HCT116 (cell line): ENCODE measurements at regions not wholly inside any gene's neighbourhood (a gene's known extent, or its start where the extent isn't known, plus 50 kb on each side); places are given as distances from the start of the nearest gene placed in this dataset.

ENCODE experiments used
- ATAC-seq: fragments of 200-7000 bp; cut with Tn5 transposase; 2 replicates; pipeline ENCODE4 v1.9.1; 2020; ENCODE audit warnings: mild to moderate bottlenecking, moderate library complexity
- BruUV-seq: library from RNA; stranded (reverse); fragments of 400-500 nt; replicated peaks from 2 replicates; lab custom pipeline; 2021; lab: Mats Ljungman, UMichigan
- CTCF ChIA-PET: fragments of 300-600 bp; sonication (Branson Sonifier 250); formaldehyde crosslinking; loops from one replicate; lab custom pipeline; 2021; ENCODE audit warnings: antibody characterized with exemption; lab: Charles Lee
- POLR2A ChIA-PET: fragments of 300-600, 350-600 bp; sonication (Branson Sonifier 250); formaldehyde crosslinking; loops from one replicate; lab custom pipeline; 2021; ENCODE audit warnings: antibody characterized with exemption; lab: Charles Lee
- RAD21 ChIA-PET, 2 experiments: fragments of 300-600 bp; sonication (Branson Sonifier 250); formaldehyde crosslinking; loops; one replicate each; lab custom pipeline; 2023; ENCODE audit warnings: low total read pairs in 2 of 2; ENCODE audit not compliant: uncharacterized antibody in 2 of 2, unreplicated experiment in 2 of 2, low non-redundant PET in 1 of 2; lab: Charles Lee
- DNase-seq: peaks from one replicate; pipeline ENCODE4 v3.0.0-alpha.2; 2010; ENCODE audit warnings: low read depth, low spot score
- H2AFZ ChIP-seq: fragments of 200-600 bp; shearing (Covaris generic), sonication (generic); 2 replicates; pipeline ENCODE4 v1.6.1; 2017; ENCODE audit warnings: low read depth, mixed run types, mixed read lengths, antibody characterized with exemption, low read length; ENCODE audit not compliant: poor library complexity, severe bottlenecking
- H3K27ac ChIP-seq: 2 replicates; pipeline ENCODE4 v1.5.1; 2012; ENCODE audit warnings: low read depth, low read length
- H3K27me3 ChIP-seq: fragments of 200-600 bp; sonication (generic); 2 replicates; pipeline ENCODE4 v1.6.1; 2016; ENCODE audit warnings: mixed run types, low read length, mixed read lengths; ENCODE audit not compliant: insufficient read depth
- H3K36me3 ChIP-seq, 2 experiments: fragments of 200-500 bp in 1 of 2; fragments of 200-600 bp in 1 of 2; sonication (Bioruptor generic) in 1 of 2; sonication (generic) in 1 of 2; 2 replicates each; pipeline versions ENCODE4 v1.5.1 to v1.6.1; 2014 to 2016; ENCODE audit warnings: low read length in 2 of 2, inconsistent platforms in 1 of 2, mixed read lengths in 1 of 2, mixed run types in 1 of 2; ENCODE audit not compliant: insufficient read depth in 2 of 2, control insufficient read depth in 1 of 2
- H3K4me1 ChIP-seq, 2 experiments: fragments of 200-600 bp in 1 of 2; sonication (generic) in 1 of 2; 2 replicates each; pipeline versions ENCODE4 v1.5.1 to v1.6.1; 2012 to 2017; ENCODE audit warnings: low read length in 2 of 2, inconsistent platforms in 1 of 2, mild to moderate bottlenecking in 1 of 2, mixed read lengths in 1 of 2, mixed run types in 1 of 2, moderate library complexity in 1 of 2; ENCODE audit not compliant: insufficient read depth in 2 of 2, control insufficient read depth in 1 of 2
- H3K4me2 ChIP-seq: fragments of 200-600 bp; sonication (generic); 2 replicates; pipeline ENCODE4 v1.6.1; 2017; ENCODE audit warnings: mixed run types, low read length, mixed read lengths
- H3K4me3 ChIP-seq, 2 experiments: fragments of 200-600 bp in 1 of 2; sonication (generic) in 1 of 2; replicated peaks in 1 of 2; 2 replicates each; pipeline ENCODE4 v1.5.1; 2011 to 2016; ENCODE audit warnings: low read length in 2 of 2, control low read depth in 1 of 2, low read depth in 1 of 2, mild to moderate bottlenecking in 1 of 2, mixed read lengths in 1 of 2, mixed run types in 1 of 2
- H3K79me2 ChIP-seq: fragments of 200-600 bp; sonication (generic); 2 replicates; pipeline ENCODE4 v1.6.1; 2017; ENCODE audit warnings: mild to moderate bottlenecking, mixed run types, low read length, moderate library complexity, mixed read lengths; ENCODE audit not compliant: insufficient read depth
- H3K9ac ChIP-seq: fragments of 200-600 bp; sonication (generic); 2 replicates; pipeline ENCODE4 v1.6.1; 2016; ENCODE audit warnings: low read length, mixed read lengths
- H3K9me2 ChIP-seq: fragments of 200-600 bp; sonication (generic), shearing (Covaris generic); 2 replicates; pipeline ENCODE4 v1.6.1; 2017; ENCODE audit warnings: mixed run types, mild to moderate bottlenecking, moderate library complexity; ENCODE audit not compliant: insufficient read depth
- H3K9me3 ChIP-seq, 2 experiments: fragments of 200-500 bp in 1 of 2; fragments of 200-600 bp in 1 of 2; sonication (Bioruptor generic) in 1 of 2; sonication (generic) in 1 of 2; 2 replicates each; pipeline ENCODE4 v1.6.1; 2014 to 2017; ENCODE audit warnings: low read length in 2 of 2, mixed read lengths in 2 of 2, inconsistent platforms in 1 of 2, low read depth in 1 of 2, mild to moderate bottlenecking in 1 of 2, mixed run types in 1 of 2, moderate library complexity in 1 of 2; ENCODE audit not compliant: control insufficient read depth in 1 of 2, insufficient read depth in 1 of 2
- H4K20me1 ChIP-seq: fragments of 200-600 bp; sonication (generic), shearing (Covaris generic); 2 replicates; pipeline ENCODE4 v1.6.1; 2017; ENCODE audit warnings: mixed run types, mild to moderate bottlenecking, moderate library complexity; ENCODE audit not compliant: insufficient read depth
- CBX3 ChIP-seq: IDR thresholded peaks from 2 replicates; pipeline ENCODE4 v1.6.1; 2012; ENCODE audit warnings: low read depth
- CEBPB ChIP-seq: IDR thresholded peaks from 2 replicates; pipeline ENCODE4 v1.6.1; 2012; ENCODE audit warnings: low read depth
- EZH2 ChIP-seq: fragments of 200-600 bp; sonication (generic); IDR thresholded peaks from 2 replicates; pipeline ENCODE4 v1.6.1; 2017; ENCODE audit warnings: antibody characterized with exemption, mixed run types
- EZH2phosphoT487 ChIP-seq: fragments of 200-600 bp; IDR thresholded peaks from 2 replicates; pipeline ENCODE4 v1.6.1; 2018; ENCODE audit warnings: antibody characterized with exemption, borderline replicate concordance
- FOSL1 ChIP-seq: IDR thresholded peaks from 2 replicates; pipeline ENCODE4 v1.6.1; 2012; ENCODE audit warnings: low read depth
- JUND ChIP-seq: IDR thresholded peaks from 2 replicates; pipeline ENCODE4 v1.6.1; 2012
- POLR2AphosphoS5 ChIP-seq: IDR thresholded peaks from 2 replicates; pipeline ENCODE4 v1.6.1; 2011; ENCODE audit warnings: mild to moderate bottlenecking, low read depth, low read length, moderate library complexity
- SP1 ChIP-seq: IDR thresholded peaks from 2 replicates; pipeline ENCODE4 v1.6.1; 2012; ENCODE audit warnings: low read depth
- SRF ChIP-seq: IDR thresholded peaks from 2 replicates; pipeline ENCODE4 v1.6.1; 2012; ENCODE audit warnings: low read depth
- TCF7L2 ChIP-seq: IDR thresholded peaks from 2 replicates; pipeline ENCODE4 v1.7.0; 2011; ENCODE audit warnings: borderline replicate concordance, inconsistent platforms; ENCODE audit not compliant: insufficient read depth, insufficient read length; ENCODE audit errors: extremely low read depth
- YY1 ChIP-seq: IDR thresholded peaks from 2 replicates; pipeline ENCODE4 v1.6.1; 2011; ENCODE audit warnings: low read length, low read depth, moderate library complexity, mild to moderate bottlenecking; ENCODE audit not compliant: insufficient replicate concordance; ENCODE audit errors: extremely low read depth
- ZFX ChIP-seq: fragments of 450-650 bp; IDR thresholded peaks from 2 replicates; pipeline ENCODE4 v1.6.1; 2017
- intact Hi-C: fragments of 100-400 bp; cut with micrococcal nuclease; formaldehyde crosslinking; loops from 2 replicates; pipeline ENCODE4 v1.10.0; 2022
- TF ChIP-seq, protein P1 (sequence below), 3 experiments: fragments of 200-600 bp in 1 of 3; sonication (generic) in 1 of 3; IDR thresholded peaks in 2 of 3; conservative IDR thresholded peaks in 1 of 3; 2 replicates each; pipeline ENCODE4 v1.5.1; 2012 to 2017; ENCODE audit warnings: low read depth in 2 of 3, low read length in 2 of 3, antibody characterized with exemption in 1 of 3, borderline replicate concordance in 1 of 3, control low read depth in 1 of 3, mild to moderate bottlenecking in 1 of 3, mixed read lengths in 1 of 3, mixed run types in 1 of 3, moderate library complexity in 1 of 3; ENCODE audit not compliant: insufficient read depth in 1 of 3
- TF ChIP-seq, protein P2 (sequence below): IDR thresholded peaks from 2 replicates; pipeline ENCODE4 v1.6.1; 2012; ENCODE audit warnings: low read depth
- TF ChIP-seq, protein P3 (sequence below): IDR thresholded peaks from 2 replicates; pipeline ENCODE4 v1.6.1; 2012

DNA sequence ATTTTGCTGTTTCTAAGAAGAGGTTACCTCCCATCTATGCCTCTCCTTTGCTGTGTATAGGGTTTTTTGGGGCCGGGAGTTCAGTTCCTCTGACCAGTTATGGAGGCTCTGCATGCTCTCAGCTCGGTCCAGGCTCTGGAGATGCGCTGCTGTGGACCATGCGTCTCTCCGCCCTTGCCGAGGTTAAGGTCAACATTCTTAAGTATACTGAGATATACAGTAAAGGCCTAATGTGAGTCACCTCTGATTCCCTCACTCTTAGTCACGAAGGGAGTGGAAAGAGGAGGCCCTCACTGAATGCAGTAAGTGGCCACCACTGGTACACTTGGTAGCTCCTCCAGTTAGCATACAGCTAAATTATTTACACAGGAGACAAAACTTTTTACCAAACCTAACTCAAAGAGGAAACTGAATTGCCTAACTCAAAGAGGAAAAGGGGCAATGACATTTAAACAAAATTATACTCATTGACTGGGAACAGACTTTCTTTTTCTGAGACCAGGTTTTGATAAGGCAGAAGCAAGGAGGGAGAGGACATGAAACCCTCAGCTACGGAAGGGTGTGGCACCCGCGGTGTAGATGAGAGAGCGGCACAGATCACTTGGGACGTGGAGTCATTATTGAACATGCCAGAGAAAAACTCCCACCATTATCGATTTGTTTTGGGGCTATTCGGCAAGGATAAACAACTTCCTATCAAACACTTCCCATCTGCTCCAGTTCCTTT is 98.7 kb downstream of the COPS8 start (continued):
- TF ChIP-seq, protein P1, sequence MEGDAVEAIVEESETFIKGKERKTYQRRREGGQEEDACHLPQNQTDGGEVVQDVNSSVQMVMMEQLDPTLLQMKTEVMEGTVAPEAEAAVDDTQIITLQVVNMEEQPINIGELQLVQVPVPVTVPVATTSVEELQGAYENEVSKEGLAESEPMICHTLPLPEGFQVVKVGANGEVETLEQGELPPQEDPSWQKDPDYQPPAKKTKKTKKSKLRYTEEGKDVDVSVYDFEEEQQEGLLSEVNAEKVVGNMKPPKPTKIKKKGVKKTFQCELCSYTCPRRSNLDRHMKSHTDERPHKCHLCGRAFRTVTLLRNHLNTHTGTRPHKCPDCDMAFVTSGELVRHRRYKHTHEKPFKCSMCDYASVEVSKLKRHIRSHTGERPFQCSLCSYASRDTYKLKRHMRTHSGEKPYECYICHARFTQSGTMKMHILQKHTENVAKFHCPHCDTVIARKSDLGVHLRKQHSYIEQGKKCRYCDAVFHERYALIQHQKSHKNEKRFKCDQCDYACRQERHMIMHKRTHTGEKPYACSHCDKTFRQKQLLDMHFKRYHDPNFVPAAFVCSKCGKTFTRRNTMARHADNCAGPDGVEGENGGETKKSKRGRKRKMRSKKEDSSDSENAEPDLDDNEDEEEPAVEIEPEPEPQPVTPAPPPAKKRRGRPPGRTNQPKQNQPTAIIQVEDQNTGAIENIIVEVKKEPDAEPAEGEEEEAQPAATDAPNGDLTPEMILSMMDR (IDR thresholded peaks at IDR 0.05 in 2 of 3, conservative IDR thresholded peaks at IDR 0.05 in 1 of 3; ENCODE audit: borderline replicate concordance in 1 of 3, insufficient read depth in 1 of 3, low read depth in 2 of 3, low read length in 2 of 3) = no peak

DNA sequence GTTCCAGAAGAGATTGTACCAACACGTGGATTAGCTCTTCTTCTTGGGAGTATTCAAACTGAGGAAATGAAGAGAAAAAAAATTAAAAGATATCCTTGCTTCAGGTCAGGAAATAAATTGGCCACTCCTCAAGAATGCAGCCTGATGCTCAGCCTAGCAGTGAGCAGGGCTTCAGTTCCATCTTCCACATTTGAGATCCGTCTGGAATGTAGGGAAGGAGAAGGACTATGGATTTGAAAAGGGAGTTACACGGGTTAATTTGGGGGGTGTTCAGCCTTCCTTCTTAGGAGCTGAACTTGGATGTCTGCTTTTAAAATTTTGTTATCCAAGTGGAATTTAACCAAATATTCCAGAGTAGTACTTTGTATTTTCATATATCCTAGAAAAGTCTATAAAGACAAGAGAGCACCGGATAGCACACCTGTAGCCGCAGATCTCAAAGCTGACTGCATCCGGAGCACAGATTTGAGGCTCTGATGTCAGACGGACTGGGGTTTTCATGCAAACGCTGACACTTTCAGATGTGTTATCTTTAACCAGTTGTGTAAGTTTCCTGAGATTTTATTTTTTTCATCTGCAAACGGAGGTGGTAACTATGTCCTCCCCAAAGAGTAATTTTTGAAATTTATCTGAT is 99.3 kb downstream of the COPS8 start:
- ATAC-seq (peak; percentile 34), DNase-seq (no peak)
- ChIA-PET POLR2A (no interaction called here), RAD21 (no interaction called here), CTCF (interaction anchor here (0.8 to 1.4 kb wide), 4 partner anchors 11 to 236 kb away, joined by 3 to 4 read pairs (median 3); no protein-coding TSS in a partner anchor)
- peak overlapping the region; percentile 83 for H2AFZ ChIP-seq
- no peaks in the 10 kb centered on the region for H3K27me3 ChIP-seq
- no peaks in the 10 kb centered on the region for H3K9me3 ChIP-seq
- peak overlapping the region; percentile 22; the same call in 1 of the 2 replicates for H3K27ac ChIP-seq
- peaks cover 23 to 51% of the 10 kb centered on the region in 2 experiments for H3K4me1 ChIP-seq
- H4K20me1 ChIP-seq = no peaks in the 10 kb centered on the region
- H3K9me2 ChIP-seq = no peaks in the 10 kb centered on the region
- no peaks in the 10 kb centered on the region for H3K79me2 ChIP-seq
- H3K4me3 ChIP-seq = peak overlapping the region in 1 of 2 experiments; percentile 50; a peak in 2 of 4 replicates
- H3K36me3 ChIP-seq = no peaks in the 10 kb centered on the region
- no peak overlapping the region for H3K9ac ChIP-seq
- BruUV-seq = no TSS peak
- peak overlapping the region; percentile 78 for H3K4me2 ChIP-seq
- intact Hi-C loops = no loop called here
- TF ChIP-seq EZH2 (no peak), SRF (no peak), POLR2AphosphoS5 (no peak), YY1 (no peak), ZFX (no peak), CBX3 (no peak), CEBPB (no peak), JUND (no peak), FOSL1 (no peak), EZH2phosphoT487 (no peak), SP1 (no peak), TCF7L2 (no peak)
- TF ChIP-seq, protein P2, sequence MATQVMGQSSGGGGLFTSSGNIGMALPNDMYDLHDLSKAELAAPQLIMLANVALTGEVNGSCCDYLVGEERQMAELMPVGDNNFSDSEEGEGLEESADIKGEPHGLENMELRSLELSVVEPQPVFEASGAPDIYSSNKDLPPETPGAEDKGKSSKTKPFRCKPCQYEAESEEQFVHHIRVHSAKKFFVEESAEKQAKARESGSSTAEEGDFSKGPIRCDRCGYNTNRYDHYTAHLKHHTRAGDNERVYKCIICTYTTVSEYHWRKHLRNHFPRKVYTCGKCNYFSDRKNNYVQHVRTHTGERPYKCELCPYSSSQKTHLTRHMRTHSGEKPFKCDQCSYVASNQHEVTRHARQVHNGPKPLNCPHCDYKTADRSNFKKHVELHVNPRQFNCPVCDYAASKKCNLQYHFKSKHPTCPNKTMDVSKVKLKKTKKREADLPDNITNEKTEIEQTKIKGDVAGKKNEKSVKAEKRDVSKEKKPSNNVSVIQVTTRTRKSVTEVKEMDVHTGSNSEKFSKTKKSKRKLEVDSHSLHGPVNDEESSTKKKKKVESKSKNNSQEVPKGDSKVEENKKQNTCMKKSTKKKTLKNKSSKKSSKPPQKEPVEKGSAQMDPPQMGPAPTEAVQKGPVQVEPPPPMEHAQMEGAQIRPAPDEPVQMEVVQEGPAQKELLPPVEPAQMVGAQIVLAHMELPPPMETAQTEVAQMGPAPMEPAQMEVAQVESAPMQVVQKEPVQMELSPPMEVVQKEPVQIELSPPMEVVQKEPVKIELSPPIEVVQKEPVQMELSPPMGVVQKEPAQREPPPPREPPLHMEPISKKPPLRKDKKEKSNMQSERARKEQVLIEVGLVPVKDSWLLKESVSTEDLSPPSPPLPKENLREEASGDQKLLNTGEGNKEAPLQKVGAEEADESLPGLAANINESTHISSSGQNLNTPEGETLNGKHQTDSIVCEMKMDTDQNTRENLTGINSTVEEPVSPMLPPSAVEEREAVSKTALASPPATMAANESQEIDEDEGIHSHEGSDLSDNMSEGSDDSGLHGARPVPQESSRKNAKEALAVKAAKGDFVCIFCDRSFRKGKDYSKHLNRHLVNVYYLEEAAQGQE = no peak
- TF ChIP-seq, protein P1 (IDR thresholded peaks at IDR 0.05 in 2 of 3, conservative IDR thresholded peaks at IDR 0.05 in 1 of 3; ENCODE audit: borderline replicate concordance in 1 of 3, insufficient read depth in 1 of 3, low read depth in 2 of 3, low read length in 2 of 3) = no peak
- TF ChIP-seq, protein P3, sequence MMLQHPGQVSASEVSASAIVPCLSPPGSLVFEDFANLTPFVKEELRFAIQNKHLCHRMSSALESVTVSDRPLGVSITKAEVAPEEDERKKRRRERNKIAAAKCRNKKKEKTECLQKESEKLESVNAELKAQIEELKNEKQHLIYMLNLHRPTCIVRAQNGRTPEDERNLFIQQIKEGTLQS = no peak
